ENCODE measurements at regions not wholly inside any gene's neighbourhood (a gene's known extent, or its start where the extent isn't known, plus 50 kb on each side); places are given as distances from the start of the nearest gene placed in this dataset.
"Not testable (repeated sequence)": the region's sequence is repeated elsewhere in the genome, so short reads cannot be mapped to it uniquely, and the experiment has no call there.

GRCh38 chr12:33253178-33253577, 186.4 kb downstream of the SYT10 start:
- Histone ChIP-seq H3K36me3 (ENCODE audit: insufficient read depth, low read length) (no peaks in the 10 kb centered on the region), H3K27me3 (ENCODE audit: insufficient read depth, low read length) (no peaks in the 10 kb centered on the region), H3K4me3 (ENCODE audit: low read length) (no peak overlapping the region), H2AFZ (ENCODE audit: low read depth, low read length) (no peak overlapping the region), H3K9me3 (ENCODE audit: low read length) (no peaks in the 10 kb centered on the region), H3K4me1 (ENCODE audit: insufficient read depth, low read length) (no peaks in the 10 kb centered on the region)

GRCh38 chr12:33251548-33251947, 188.1 kb downstream of the SYT10 start:
- no peaks in the 10 kb centered on the region for H3K36me3 ChIP-seq (ENCODE audit: insufficient read depth, low read length)
- H3K4me3 ChIP-seq (ENCODE audit: low read length): no peak overlapping the region
- no peaks in the 10 kb centered on the region for H3K4me1 ChIP-seq (ENCODE audit: insufficient read depth, low read length)
- no peaks in the 10 kb centered on the region for H3K27me3 ChIP-seq (ENCODE audit: insufficient read depth, low read length)
- no peaks in the 10 kb centered on the region for H3K9me3 ChIP-seq (ENCODE audit: low read length)
- H2AFZ ChIP-seq (ENCODE audit: low read depth, low read length): no peak overlapping the region

GRCh38 chr12:33248364-33248763, 191.3 kb downstream of the SYT10 start:
- no peaks in the 10 kb centered on the region for H3K9me3 ChIP-seq (ENCODE audit: low read length)
- no peak overlapping the region for H3K4me3 ChIP-seq (ENCODE audit: low read length)
- no peaks in the 10 kb centered on the region for H3K27me3 ChIP-seq (ENCODE audit: insufficient read depth, low read length)
- no peaks in the 10 kb centered on the region for H3K4me1 ChIP-seq (ENCODE audit: insufficient read depth, low read length)
- H2AFZ ChIP-seq (ENCODE audit: low read depth, low read length): no peak overlapping the region
- H3K36me3 ChIP-seq (ENCODE audit: insufficient read depth, low read length): no peaks in the 10 kb centered on the region

GRCh38 chr12:33247625-33248024, 192.0 kb downstream of the SYT10 start:
- H3K36me3 ChIP-seq (ENCODE audit: insufficient read depth, low read length): no peaks in the 10 kb centered on the region
- H2AFZ ChIP-seq (ENCODE audit: low read depth, low read length): no peak overlapping the region
- no peak overlapping the region for H3K4me3 ChIP-seq (ENCODE audit: low read length)
- no peaks in the 10 kb centered on the region for H3K27me3 ChIP-seq (ENCODE audit: insufficient read depth, low read length)
- H3K4me1 ChIP-seq (ENCODE audit: insufficient read depth, low read length): no peaks in the 10 kb centered on the region
- H3K9me3 ChIP-seq (ENCODE audit: low read length): no peaks in the 10 kb centered on the region

GRCh38 chr12:33245434-33245833, 194.2 kb downstream of the SYT10 start:
- no peak overlapping the region for H2AFZ ChIP-seq (ENCODE audit: low read depth, low read length)
- H3K4me1 ChIP-seq (ENCODE audit: insufficient read depth, low read length): no peaks in the 10 kb centered on the region
- H3K4me3 ChIP-seq (ENCODE audit: low read length): no peak overlapping the region
- H3K27me3 ChIP-seq (ENCODE audit: insufficient read depth, low read length): no peaks in the 10 kb centered on the region
- no peaks in the 10 kb centered on the region for H3K9me3 ChIP-seq (ENCODE audit: low read length)
- H3K36me3 ChIP-seq (ENCODE audit: insufficient read depth, low read length): no peaks in the 10 kb centered on the region

- Histone ChIP-seq H3K9me3 (ENCODE audit: low read length) (no peaks in the 10 kb centered on the region), H3K4me1 (ENCODE audit: insufficient read depth, low read length) (no peaks in the 10 kb centered on the region), H3K36me3 (ENCODE audit: insufficient read depth, low read length) (no peaks in the 10 kb centered on the region), H2AFZ (ENCODE audit: low read depth, low read length) (no peak overlapping the region), H3K4me3 (ENCODE audit: low read length) (no peak overlapping the region), H3K27me3 (ENCODE audit: insufficient read depth, low read length) (no peaks in the 10 kb centered on the region)
Observed at GRCh38 chr12:33226671-33227070, 212.9 kb downstream of the SYT10 start.

GRCh38 chr12:33223956-33224355, 215.7 kb downstream of the SYT10 start:
- Histone ChIP-seq H3K4me1 (ENCODE audit: insufficient read depth, low read length) (no peaks in the 10 kb centered on the region), H3K4me3 (ENCODE audit: low read length) (no peak overlapping the region), H3K9me3 (ENCODE audit: low read length) (no peaks in the 10 kb centered on the region), H2AFZ (ENCODE audit: low read depth, low read length) (no peak overlapping the region), H3K27me3 (ENCODE audit: insufficient read depth, low read length) (no peaks in the 10 kb centered on the region), H3K36me3 (ENCODE audit: insufficient read depth, low read length) (no peaks in the 10 kb centered on the region)

GRCh38 chr12:33222357-33222756, 217.3 kb downstream of the SYT10 start:
- H3K36me3 ChIP-seq (ENCODE audit: insufficient read depth, low read length): no peaks in the 10 kb centered on the region
- H2AFZ ChIP-seq (ENCODE audit: low read depth, low read length): no peak overlapping the region
- H3K9me3 ChIP-seq (ENCODE audit: low read length): no peaks in the 10 kb centered on the region
- H3K27me3 ChIP-seq (ENCODE audit: insufficient read depth, low read length): no peaks in the 10 kb centered on the region
- no peak overlapping the region for H3K4me3 ChIP-seq (ENCODE audit: low read length)
- H3K4me1 ChIP-seq (ENCODE audit: insufficient read depth, low read length): no peaks in the 10 kb centered on the region

GRCh38 chr12:33205981-33206380, 233.6 kb downstream of the SYT10 start:
- Histone ChIP-seq H2AFZ (ENCODE audit: low read depth, low read length) (no peak overlapping the region), H3K9me3 (ENCODE audit: low read length) (no peaks in the 10 kb centered on the region), H3K4me3 (ENCODE audit: low read length) (no peak overlapping the region), H3K36me3 (ENCODE audit: insufficient read depth, low read length) (no peaks in the 10 kb centered on the region), H3K27me3 (ENCODE audit: insufficient read depth, low read length) (no peaks in the 10 kb centered on the region), H3K4me1 (ENCODE audit: insufficient read depth, low read length) (no peaks in the 10 kb centered on the region)

- H3K9me3 ChIP-seq (ENCODE audit: low read length); H3K27me3 ChIP-seq (ENCODE audit: insufficient read depth, low read length); H3K4me1 ChIP-seq (ENCODE audit: insufficient read depth, low read length); H3K4me3 ChIP-seq (ENCODE audit: low read length); H3K36me3 ChIP-seq (ENCODE audit: insufficient read depth, low read length); H2AFZ ChIP-seq (ENCODE audit: low read depth, low read length): not testable (repeated sequence)
Observed at GRCh38 chr12:33194389-33194788, 245.2 kb downstream of the SYT10 start.

GRCh38 chr12:33192226-33192625, 247.4 kb downstream of the SYT10 start:
- no peaks in the 10 kb centered on the region for H3K27me3 ChIP-seq (ENCODE audit: insufficient read depth, low read length)
- H3K36me3 ChIP-seq (ENCODE audit: insufficient read depth, low read length): no peaks in the 10 kb centered on the region
- no peaks in the 10 kb centered on the region for H3K9me3 ChIP-seq (ENCODE audit: low read length)
- no peaks in the 10 kb centered on the region for H3K4me1 ChIP-seq (ENCODE audit: insufficient read depth, low read length)
- H3K4me3 ChIP-seq (ENCODE audit: low read length): no peak overlapping the region
- no peak overlapping the region for H2AFZ ChIP-seq (ENCODE audit: low read depth, low read length)

GRCh38 chr12:33187409-33187808, 252.2 kb downstream of the SYT10 start:
- H3K9me3 ChIP-seq (ENCODE audit: low read length): no peaks in the 10 kb centered on the region
- no peaks in the 10 kb centered on the region for H3K4me1 ChIP-seq (ENCODE audit: insufficient read depth, low read length)
- H3K36me3 ChIP-seq (ENCODE audit: insufficient read depth, low read length): no peaks in the 10 kb centered on the region
- no peaks in the 10 kb centered on the region for H3K27me3 ChIP-seq (ENCODE audit: insufficient read depth, low read length)
- H3K4me3 ChIP-seq (ENCODE audit: low read length): no peak overlapping the region
- H2AFZ ChIP-seq (ENCODE audit: low read depth, low read length): no peak overlapping the region

GRCh38 chr12:33184161-33184560, 255.5 kb downstream of the SYT10 start:
- H3K4me1 ChIP-seq (ENCODE audit: insufficient read depth, low read length): no peaks in the 10 kb centered on the region
- H2AFZ ChIP-seq (ENCODE audit: low read depth, low read length): no peak overlapping the region
- no peaks in the 10 kb centered on the region for H3K9me3 ChIP-seq (ENCODE audit: low read length)
- H3K27me3 ChIP-seq (ENCODE audit: insufficient read depth, low read length): no peaks in the 10 kb centered on the region
- no peaks in the 10 kb centered on the region for H3K36me3 ChIP-seq (ENCODE audit: insufficient read depth, low read length)
- H3K4me3 ChIP-seq (ENCODE audit: low read length): no peak overlapping the region

- Histone ChIP-seq H3K27me3 (ENCODE audit: insufficient read depth, low read length) (no peaks in the 10 kb centered on the region), H3K36me3 (ENCODE audit: insufficient read depth, low read length) (no peaks in the 10 kb centered on the region), H3K4me1 (ENCODE audit: insufficient read depth, low read length) (no peaks in the 10 kb centered on the region), H3K9me3 (ENCODE audit: low read length) (no peaks in the 10 kb centered on the region), H3K4me3 (ENCODE audit: low read length) (no peak overlapping the region), H2AFZ (ENCODE audit: low read depth, low read length) (no peak overlapping the region)
Observed at GRCh38 chr12:33182485-33182884, 257.1 kb downstream of the SYT10 start.

All from neuron (in vitro differentiated cells).